CD14-positive monocyte (primary cell): ENCODE measurements at regions not wholly inside any gene's neighbourhood (a gene's known extent, or its start where the extent isn't known, plus 50 kb on each side); places are given as distances from the start of the nearest gene placed in this dataset.

Experiments
- DNase-seq, 3 donors: peaks; one replicate each; pipeline ENCODE4 v3.0.0-alpha.2; 2011 to 2022
- H2AFZ ChIP-seq: 2 replicates; pipeline ENCODE4 v1.6.0; 2012; ENCODE audit warnings: mild to moderate bottlenecking, low read depth, low read length, inconsistent platforms; ENCODE audit not compliant: insufficient read depth, poor library complexity, severe bottlenecking
- H3K27ac ChIP-seq, 2 donors: 1 replicate in 1 of 2; 2 replicates in 1 of 2; pipeline ENCODE4 v1.5.1; 2012 to 2013; ENCODE audit warnings: low read length in 2 of 2, control low read depth in 1 of 2, inconsistent platforms in 1 of 2, low read depth in 1 of 2, mild to moderate bottlenecking in 1 of 2
- H3K27me3 ChIP-seq, 2 donors: one replicate each; pipeline versions ENCODE4 v1.6.0 to v1.6.1; 2011 to 2013; ENCODE audit warnings: low read length in 2 of 2; ENCODE audit not compliant: control insufficient read depth in 2 of 2, insufficient read depth in 2 of 2
- H3K36me3 ChIP-seq, 2 donors: replicated peaks in 1 of 2; 1 replicate in 1 of 2; 2 replicates in 1 of 2; pipeline versions ENCODE4 v1.5.1 to v1.6.1; 2012 to 2013; ENCODE audit warnings: low read length in 2 of 2, control low read depth in 1 of 2, inconsistent platforms in 1 of 2, mild to moderate bottlenecking in 1 of 2; ENCODE audit not compliant: insufficient read depth in 2 of 2, control insufficient read depth in 1 of 2
- H3K4me1 ChIP-seq, 2 donors: 1 replicate in 1 of 2; 2 replicates in 1 of 2; pipeline versions ENCODE4 v1.5.1 to v1.6.1; 2012 to 2013; ENCODE audit warnings: low read length in 2 of 2, control low read depth in 1 of 2, inconsistent platforms in 1 of 2, mild to moderate bottlenecking in 1 of 2, moderate library complexity in 1 of 2; ENCODE audit not compliant: insufficient read depth in 2 of 2, control insufficient read depth in 1 of 2
- H3K4me2 ChIP-seq: replicated peaks from 2 replicates; pipeline ENCODE3; 2012; ENCODE audit warnings: low read length, moderate library complexity, mild to moderate bottlenecking; ENCODE audit not compliant: poor library complexity, severe bottlenecking; ENCODE audit errors: extremely low read depth
- H3K4me3 ChIP-seq, 3 experiments: fragments of 200-600 bp in 1 of 3; sonication (generic) in 1 of 3; replicated peaks in 1 of 3; 1 replicate in 2 of 3; 2 replicates in 1 of 3; pipeline ENCODE4 v1.5.1; 2011 to 2013; ENCODE audit warnings: low read length in 3 of 3, mild to moderate bottlenecking in 3 of 3, control low read depth in 2 of 3, low read depth in 2 of 3, inconsistent platforms in 1 of 3, moderate library complexity in 1 of 3
- H3K79me2 ChIP-seq: 2 replicates; pipeline ENCODE4 v1.6.0; 2012; ENCODE audit warnings: mild to moderate bottlenecking, control low read depth, inconsistent platforms, low read length, moderate library complexity; ENCODE audit not compliant: insufficient read depth
- H3K9ac ChIP-seq: 2 replicates; pipeline ENCODE4 v1.6.0; 2017; ENCODE audit warnings: low read length, mild to moderate bottlenecking; ENCODE audit not compliant: insufficient read depth, poor library complexity, severe bottlenecking
- H3K9me3 ChIP-seq, 2 donors: replicated peaks in 1 of 2; 1 replicate in 1 of 2; 2 replicates in 1 of 2; pipeline versions ENCODE4 v1.5.1 to v1.6.1; 2012 to 2013; ENCODE audit warnings: low read length in 2 of 2, control low read depth in 1 of 2; ENCODE audit not compliant: control insufficient read depth in 1 of 2, insufficient read depth in 1 of 2
- H4K20me1 ChIP-seq: 2 replicates; pipeline ENCODE4 v1.6.0; 2012; ENCODE audit warnings: mild to moderate bottlenecking, low read length, control low read depth, moderate library complexity; ENCODE audit not compliant: insufficient read depth
- H3K27ac Mint-ChIP-seq, 7 donors: one replicate each; pipeline ENCODE4 v1.8.0; 2020; ENCODE audit warnings: mild to moderate bottlenecking in 7 of 7, mixed read lengths in 7 of 7, moderate library complexity in 6 of 7, inconsistent platforms in 2 of 7
- H3K27me3 Mint-ChIP-seq, 3 donors: one replicate each; pipeline ENCODE4 v1.8.0; 2021 to 2022; ENCODE audit warnings: low read depth in 3 of 3, mild to moderate bottlenecking in 3 of 3, mixed read lengths in 3 of 3, moderate library complexity in 3 of 3, inconsistent platforms in 1 of 3
- H3K36me3 Mint-ChIP-seq, 2 donors: one replicate each; pipeline ENCODE4 v1.8.0; 2020; ENCODE audit warnings: mixed read lengths in 2 of 2, inconsistent platforms in 1 of 2, mild to moderate bottlenecking in 1 of 2
- H3K4me1 Mint-ChIP-seq: one replicate; pipeline ENCODE4 v1.8.0; 2020; ENCODE audit warnings: mild to moderate bottlenecking, mixed read lengths
- H3K4me3 Mint-ChIP-seq, 2 donors: one replicate each; pipeline ENCODE4 v1.8.0; 2020; ENCODE audit warnings: mild to moderate bottlenecking in 2 of 2, mixed read lengths in 2 of 2, moderate library complexity in 1 of 2
- H3K9me3 Mint-ChIP-seq, 7 donors: one replicate each; pipeline ENCODE4 v1.8.0; 2020 to 2022; ENCODE audit warnings: mixed read lengths in 7 of 7, mild to moderate bottlenecking in 6 of 7, moderate library complexity in 6 of 7, inconsistent platforms in 2 of 7
- WGBS: methylation state at CpG from one replicate; pipeline ENCODE4 v1.1.5; 2013; ENCODE audit warnings: missing lambda C conversion rate; ENCODE audit not compliant: insufficient coverage; 5-methylcytosine and 5-hydroxymethylcytosine counted together
- intact Hi-C, 2 donors: fragments of 100-400 bp; cut with micrococcal nuclease; formaldehyde crosslinking; loops; one replicate each; pipeline versions ENCODE4 v1.15.0 to v1.15.1; 2023
- TF ChIP-seq, protein P1 (sequence below): fragments of 200-600 bp; IDR thresholded peaks from one replicate; pipeline ENCODE4 v1.8.0; 2022; ENCODE audit warnings: antibody characterized with exemption, mild to moderate bottlenecking

- no peaks in the 10 kb centered on the region for H3K4me1 ChIP-seq
- no peak overlapping the region for H3K4me3 Mint-ChIP-seq
- no peaks in the 10 kb centered on the region for H3K36me3 Mint-ChIP-seq
- no peaks in the 10 kb centered on the region for H3K27me3 ChIP-seq
- H3K4me2 ChIP-seq = no peak overlapping the region
- TF ChIP-seq, protein P1, sequence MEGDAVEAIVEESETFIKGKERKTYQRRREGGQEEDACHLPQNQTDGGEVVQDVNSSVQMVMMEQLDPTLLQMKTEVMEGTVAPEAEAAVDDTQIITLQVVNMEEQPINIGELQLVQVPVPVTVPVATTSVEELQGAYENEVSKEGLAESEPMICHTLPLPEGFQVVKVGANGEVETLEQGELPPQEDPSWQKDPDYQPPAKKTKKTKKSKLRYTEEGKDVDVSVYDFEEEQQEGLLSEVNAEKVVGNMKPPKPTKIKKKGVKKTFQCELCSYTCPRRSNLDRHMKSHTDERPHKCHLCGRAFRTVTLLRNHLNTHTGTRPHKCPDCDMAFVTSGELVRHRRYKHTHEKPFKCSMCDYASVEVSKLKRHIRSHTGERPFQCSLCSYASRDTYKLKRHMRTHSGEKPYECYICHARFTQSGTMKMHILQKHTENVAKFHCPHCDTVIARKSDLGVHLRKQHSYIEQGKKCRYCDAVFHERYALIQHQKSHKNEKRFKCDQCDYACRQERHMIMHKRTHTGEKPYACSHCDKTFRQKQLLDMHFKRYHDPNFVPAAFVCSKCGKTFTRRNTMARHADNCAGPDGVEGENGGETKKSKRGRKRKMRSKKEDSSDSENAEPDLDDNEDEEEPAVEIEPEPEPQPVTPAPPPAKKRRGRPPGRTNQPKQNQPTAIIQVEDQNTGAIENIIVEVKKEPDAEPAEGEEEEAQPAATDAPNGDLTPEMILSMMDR = no peak
- no CpG with 5 or more reads among the region's 1 CpG for WGBS
- H3K4me1 Mint-ChIP-seq = no peaks in the 10 kb centered on the region
- no peak overlapping the region for H2AFZ ChIP-seq
- H3K36me3 ChIP-seq = no peaks in the 10 kb centered on the region
- H3K79me2 ChIP-seq = no peaks in the 10 kb centered on the region
- no peaks in the 10 kb centered on the region for H3K27me3 Mint-ChIP-seq
- DNase-seq = no peak
- H3K9me3 ChIP-seq = no peaks in the 10 kb centered on the region
- no peaks in the 10 kb centered on the region for H4K20me1 ChIP-seq
- intact Hi-C loops = no loop called here
- H3K9me3 Mint-ChIP-seq = peaks cover 0 to 2% (median 0%) of the 10 kb centered on the region in 7 donors
- no peak overlapping the region for H3K9ac ChIP-seq
- H3K27ac ChIP-seq = no peak overlapping the region
- no peak overlapping the region for H3K27ac Mint-ChIP-seq
- H3K4me3 ChIP-seq = no peak overlapping the region
Observed at GRCh38 chr2:180146114-180146513, 139.0 kb upstream of the CWC22 start.

DNA sequence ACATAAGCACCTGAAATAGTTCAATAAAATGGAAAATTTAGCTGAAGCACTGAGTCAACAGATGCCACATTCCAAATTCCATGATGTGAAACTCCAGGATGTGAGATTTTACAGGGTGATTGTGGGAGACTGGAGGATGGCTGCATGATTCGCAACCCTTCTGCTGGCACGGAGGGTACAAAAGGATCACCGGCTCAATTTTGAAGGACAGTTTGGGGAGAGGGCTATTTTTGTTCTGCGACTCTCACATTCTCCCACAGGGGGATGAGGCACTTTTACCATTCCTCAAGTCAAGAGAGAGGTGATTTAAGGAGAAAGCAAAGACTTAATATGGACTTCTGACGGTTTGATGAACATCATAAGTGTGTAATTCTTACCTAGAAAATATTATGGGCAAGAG, 138.1 kb upstream of the CWC22 start:
- DNase-seq = no peak
- TF ChIP-seq, protein P1 = no peak
- H3K9ac ChIP-seq = no peak overlapping the region
- Mint-ChIP-seq H3K4me1 (no peaks in the 10 kb centered on the region), H3K9me3 (peaks cover 0 to 2% (median 0%) of the 10 kb centered on the region in 7 donors), H3K27me3 (no peaks in the 10 kb centered on the region), H3K36me3 (no peaks in the 10 kb centered on the region), H3K27ac (no peak overlapping the region), H3K4me3 (no peak overlapping the region)
- no peaks in the 10 kb centered on the region for H3K79me2 ChIP-seq
- H2AFZ ChIP-seq = no peak overlapping the region
- H3K27me3 ChIP-seq = no peaks in the 10 kb centered on the region
- 100% methylated on average over 1 of the region's 5 CpGs for WGBS
- H3K36me3 ChIP-seq = no peaks in the 10 kb centered on the region
- H4K20me1 ChIP-seq = no peaks in the 10 kb centered on the region
- H3K4me2 ChIP-seq = no peak overlapping the region
- H3K4me1 ChIP-seq = no peaks in the 10 kb centered on the region
- H3K4me3 ChIP-seq = no peak overlapping the region
- H3K27ac ChIP-seq = no peak overlapping the region
- intact Hi-C loops = no loop called here
- H3K9me3 ChIP-seq = no peaks in the 10 kb centered on the region
